ENCODE measurements at regions not wholly inside any gene's neighbourhood (a gene's known extent, or its start where the extent isn't known, plus 50 kb on each side); places are given as distances from the start of the nearest gene placed in this dataset.

- no peaks in the 10 kb centered on the region for H3K27me3 ChIP-seq (ENCODE audit: low read depth, low read length)
- H3K36me3 ChIP-seq (replicated peaks; ENCODE audit: low read depth, low read length), result no peaks in the 10 kb centered on the region
- no peak for TF ChIP-seq CTCF (IDR thresholded peaks at IDR 0.05; ENCODE audit: low read depth, low read length)
- no peak for TF ChIP-seq EZH2phosphoT487 (IDR thresholded peaks at IDR 0.05; ENCODE audit: low read depth)
- H2AFZ ChIP-seq (ENCODE audit: low read depth, low read length), result no peak overlapping the region
- H3K9ac ChIP-seq (ENCODE audit: low read length), result no peak overlapping the region
- H3K4me3 ChIP-seq (ENCODE audit: low read length), result no peak overlapping the region
- H3K79me2 ChIP-seq (ENCODE audit: low read length), result no peaks in the 10 kb centered on the region
- no peaks in the 10 kb centered on the region for H4K20me1 ChIP-seq (ENCODE audit: insufficient read depth, low read length)
- H3K9me3 ChIP-seq (ENCODE audit: insufficient read depth, low read length), result 0 out of 2 replicates have a peak, but pooled peaks cover 5% of the 10 kb centered on the region
- H3K4me1 ChIP-seq (ENCODE audit: low read length), result no peaks in the 10 kb centered on the region
- no peak overlapping the region for H3K27ac ChIP-seq (ENCODE audit: low read length)
- no peak overlapping the region for H3K4me2 ChIP-seq (ENCODE audit: low read length)
These were observed 361.1 kb upstream of the SLITRK1 start for GRCh38 chr13:84243340-84243739.

DNA sequence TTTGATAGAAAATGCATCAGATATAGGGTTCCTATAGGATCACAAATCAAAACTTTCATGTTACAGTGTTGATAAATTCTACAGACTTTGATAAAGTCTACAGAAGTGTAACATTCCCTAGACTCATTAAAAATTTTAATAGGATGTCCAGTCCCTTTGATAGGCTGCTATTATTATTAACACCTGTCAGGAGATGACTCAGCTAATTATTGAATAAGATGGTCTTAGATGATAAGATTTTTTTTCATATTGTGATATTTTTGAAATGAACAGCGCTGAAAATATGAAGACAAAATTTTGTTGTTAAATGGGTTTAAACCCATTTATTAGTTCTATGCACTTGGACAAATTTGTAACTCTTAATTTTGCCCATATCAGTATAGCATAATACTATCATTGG is 356.8 kb upstream of the SLITRK1 start:
- Histone ChIP-seq H3K9me3 (ENCODE audit: insufficient read depth, low read length) (0 out of 2 replicates have a peak, but pooled peaks cover 5% of the 10 kb centered on the region), H3K27ac (ENCODE audit: low read length) (no peak overlapping the region), H3K79me2 (ENCODE audit: low read length) (no peaks in the 10 kb centered on the region), H4K20me1 (ENCODE audit: insufficient read depth, low read length) (no peaks in the 10 kb centered on the region), H2AFZ (ENCODE audit: low read depth, low read length) (no peak overlapping the region), H3K4me1 (ENCODE audit: low read length) (no peaks in the 10 kb centered on the region), H3K4me2 (ENCODE audit: low read length) (no peak overlapping the region), H3K36me3 (replicated peaks; ENCODE audit: low read depth, low read length) (no peaks in the 10 kb centered on the region), H3K27me3 (ENCODE audit: low read depth, low read length) (no peaks in the 10 kb centered on the region), H3K4me3 (ENCODE audit: low read length) (no peak overlapping the region), H3K9ac (ENCODE audit: low read length) (no peak overlapping the region)
- TF ChIP-seq CTCF (IDR thresholded peaks at IDR 0.05; ENCODE audit: low read depth, low read length), result no peak
- TF ChIP-seq EZH2phosphoT487 (IDR thresholded peaks at IDR 0.05; ENCODE audit: low read depth), result no peak

DNA sequence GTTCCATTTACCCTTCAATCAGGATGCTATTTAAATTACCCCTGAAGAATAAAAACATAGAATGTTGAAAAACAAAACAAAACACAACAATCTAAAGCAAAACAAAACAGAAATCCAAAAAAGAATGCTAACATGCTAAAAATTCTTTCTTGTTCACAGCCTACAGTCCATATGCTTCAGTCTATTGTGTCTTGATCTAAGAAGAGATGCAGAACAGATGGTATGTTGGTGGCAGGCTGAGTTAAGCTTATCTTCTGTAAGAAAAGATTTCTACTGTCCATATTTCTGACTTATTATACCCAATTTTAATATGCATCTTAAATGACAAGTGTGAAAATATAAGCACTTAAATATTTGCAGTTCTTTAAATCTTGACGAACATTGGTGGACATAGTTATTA is 356.1 kb upstream of the SLITRK1 start:
- Histone ChIP-seq H4K20me1 (ENCODE audit: insufficient read depth, low read length) (no peaks in the 10 kb centered on the region), H3K4me1 (ENCODE audit: low read length) (no peaks in the 10 kb centered on the region), H3K36me3 (replicated peaks; ENCODE audit: low read depth, low read length) (no peaks in the 10 kb centered on the region), H3K4me2 (ENCODE audit: low read length) (no peak overlapping the region), H2AFZ (ENCODE audit: low read depth, low read length) (no peak overlapping the region), H3K27ac (ENCODE audit: low read length) (no peak overlapping the region), H3K9me3 (ENCODE audit: insufficient read depth, low read length) (0 out of 2 replicates have a peak, but pooled peaks cover 5% of the 10 kb centered on the region), H3K4me3 (ENCODE audit: low read length) (no peak overlapping the region), H3K9ac (ENCODE audit: low read length) (no peak overlapping the region), H3K79me2 (ENCODE audit: low read length) (no peaks in the 10 kb centered on the region), H3K27me3 (ENCODE audit: low read depth, low read length) (no peaks in the 10 kb centered on the region)
- TF ChIP-seq EZH2phosphoT487 (IDR thresholded peaks at IDR 0.05; ENCODE audit: low read depth) (no peak), CTCF (IDR thresholded peaks at IDR 0.05; ENCODE audit: low read depth, low read length) (no peak)

DNA sequence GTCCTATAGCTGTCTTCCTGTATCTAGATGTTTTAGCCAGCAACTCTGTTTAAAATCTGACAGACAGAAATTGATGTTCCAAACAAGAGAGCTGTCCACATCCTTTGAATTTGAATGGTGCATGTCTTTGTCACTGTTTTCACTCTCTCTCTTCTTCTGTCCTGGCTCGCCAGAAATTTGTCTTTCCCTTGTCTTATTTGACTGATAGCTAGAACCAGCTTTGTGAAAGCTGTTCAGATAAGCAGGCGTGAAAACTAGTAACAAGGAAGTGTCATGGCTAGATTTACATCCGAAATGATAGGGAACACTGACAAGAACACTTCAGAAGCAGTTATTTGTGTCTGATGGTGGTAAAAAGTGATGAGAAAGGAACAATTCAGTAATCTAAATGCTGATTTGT is 354.9 kb upstream of the SLITRK1 start:
- no peak overlapping the region for H3K9ac ChIP-seq (ENCODE audit: low read length)
- H3K27me3 ChIP-seq (ENCODE audit: low read depth, low read length), result no peaks in the 10 kb centered on the region
- H4K20me1 ChIP-seq (ENCODE audit: insufficient read depth, low read length), result no peaks in the 10 kb centered on the region
- H3K4me1 ChIP-seq (ENCODE audit: low read length), result no peaks in the 10 kb centered on the region
- peak overlapping the region; percentile 23 for H3K4me2 ChIP-seq (ENCODE audit: low read length)
- no peak overlapping the region for H3K27ac ChIP-seq (ENCODE audit: low read length)
- no peak overlapping the region for H3K4me3 ChIP-seq (ENCODE audit: low read length)
- H3K79me2 ChIP-seq (ENCODE audit: low read length), result no peaks in the 10 kb centered on the region
- TF ChIP-seq CTCF (IDR thresholded peaks at IDR 0.05; ENCODE audit: low read depth, low read length), result no peak
- TF ChIP-seq EZH2phosphoT487 (IDR thresholded peaks at IDR 0.05; ENCODE audit: low read depth), result no peak
- 0 out of 2 replicates have a peak, but pooled peaks cover 2% of the 10 kb centered on the region for H3K9me3 ChIP-seq (ENCODE audit: insufficient read depth, low read length)
- H3K36me3 ChIP-seq (replicated peaks; ENCODE audit: low read depth, low read length), result no peaks in the 10 kb centered on the region
- H2AFZ ChIP-seq (ENCODE audit: low read depth, low read length), result peak overlapping the region; percentile 65
